ENCODE measurements at regions not wholly inside any gene's neighbourhood (a gene's known extent, or its start where the extent isn't known, plus 50 kb on each side); places are given as distances from the start of the nearest gene placed in this dataset.

GRCh38 chr13:24083722-24084421 is 76.6 kb upstream of the SPATA13 start:
- Histone ChIP-seq H3K4me1 (ENCODE audit: insufficient read depth) (peaks cover 24% of the 10 kb centered on the region), H3K36me3 (no peaks in the 10 kb centered on the region), H3K4me3 (no peak overlapping the region), H3K27ac (no peak overlapping the region), H3K9me3 (no peaks in the 10 kb centered on the region), H3K27me3 (no peaks in the 10 kb centered on the region)
- DNase-seq, result no peak
- 47 to 55% (median 48%) methylated on average over 15 of the region's 15 CpGs for WGBS, 3 donors
- TF ChIP-seq POLR2A (IDR thresholded peaks at IDR 0.05), result no peak
- no peak for TF ChIP-seq CTCF (IDR thresholded peaks at IDR 0.05)
- TF ChIP-seq EP300 (IDR thresholded peaks at IDR 0.05), result no peak
- intact Hi-C loops (cut with DNase I), result no loop called here

GRCh38 chr13:24085662-24086061 is 74.9 kb upstream of the SPATA13 start:
- no peak overlapping the region for H3K4me3 ChIP-seq
- peaks cover 20% of the 10 kb centered on the region for H3K4me1 ChIP-seq (ENCODE audit: insufficient read depth)
- intact Hi-C loops (cut with DNase I), result loop anchor here in 1 of 4 donors (5.0 kb wide), 1 partner anchor 72 kb away; no protein-coding TSS in a partner anchor
- no peaks in the 10 kb centered on the region for H3K27me3 ChIP-seq
- no peak overlapping the region for H3K27ac ChIP-seq
- H3K9me3 ChIP-seq, result no peaks in the 10 kb centered on the region
- no peak for TF ChIP-seq CTCF (IDR thresholded peaks at IDR 0.05)
- TF ChIP-seq POLR2A (IDR thresholded peaks at IDR 0.05), result no peak
- TF ChIP-seq EP300 (IDR thresholded peaks at IDR 0.05), result no peak
- H3K36me3 ChIP-seq, result no peaks in the 10 kb centered on the region
- DNase-seq, result no peak
- 92 to 99% (median 93%) methylated on average over 4 of the region's 4 CpGs for WGBS, 3 donors

- DNase-seq, result peak in 2 of 5 donors; percentile 56 to 60
- Histone ChIP-seq H3K27ac (peak overlapping the region in 1 of 2 donors; percentile 28), H3K4me3 (no peak overlapping the region), H3K27me3 (no peaks in the 10 kb centered on the region), H3K36me3 (no peaks in the 10 kb centered on the region), H3K4me1 (ENCODE audit: insufficient read depth) (peaks cover 18% of the 10 kb centered on the region), H3K9me3 (no peaks in the 10 kb centered on the region)
- intact Hi-C loops (cut with DNase I), result loop anchor here in 1 of 4 donors (5.0 kb wide), 1 partner anchor 71 kb away; no protein-coding TSS in a partner anchor
- 40 to 80% (median 64%) methylated on average over 6 of the region's 6 CpGs for WGBS, 3 donors
- TF ChIP-seq CTCF (IDR thresholded peaks at IDR 0.05) (no peak), POLR2A (IDR thresholded peaks at IDR 0.05) (no peak)
These were observed 73.9 kb upstream of the SPATA13 start for GRCh38 chr13:24086642-24087041.

GRCh38 chr13:24087605-24088225 is 72.8 kb upstream of the SPATA13 start:
- intact Hi-C loops (cut with DNase I), result loop anchor here in 1 of 4 donors (5.0 kb wide), 1 partner anchor 70 kb away; no protein-coding TSS in a partner anchor
- H3K9me3 ChIP-seq, result no peaks in the 10 kb centered on the region
- peaks cover 15% of the 10 kb centered on the region for H3K4me1 ChIP-seq (ENCODE audit: insufficient read depth)
- DNase-seq, result peak in 4 of 5 donors; percentile 47 to 59 (median 52)
- H3K27ac ChIP-seq, result peak overlapping the region in 1 of 2 donors; percentile 28
- TF ChIP-seq CTCF (IDR thresholded peaks at IDR 0.05) (no peak), POLR2A (IDR thresholded peaks at IDR 0.05) (no peak), EP300 (IDR thresholded peaks at IDR 0.05) (no peak)
- H3K27me3 ChIP-seq, result no peaks in the 10 kb centered on the region
- whole genome bisulfite sequencing, 3 donors, result 29 to 34% (median 30%) methylated on average over 7 of the region's 7 CpGs
- H3K36me3 ChIP-seq, result no peaks in the 10 kb centered on the region
- H3K4me3 ChIP-seq, result no peak overlapping the region

Measured in ovary (tissue), 7 donors.